ENCODE measurements at regions not wholly inside any gene's neighbourhood (a gene's known extent, or its start where the extent isn't known, plus 50 kb on each side); places are given as distances from the start of the nearest gene placed in this dataset.

- no peak for DNase-seq (ENCODE audit: low read depth in 3 of 3, low spot score in 1 of 3)
Measured at GRCh38 chr5:3811116-3811515, 215.5 kb downstream of the IRX1 start.

GRCh38 chr5:3818624-3819023 lies 223.0 kb downstream of the IRX1 start:
- DNase-seq (ENCODE audit: low read depth in 3 of 3, low spot score in 1 of 3), result no peak

GRCh38 chr5:3825531-3826451 lies 230.2 kb downstream of the IRX1 start:
- DNase-seq (ENCODE audit: low read depth in 3 of 3, low spot score in 1 of 3), result no peak

GRCh38 chr5:3827624-3828023 lies 232.0 kb downstream of the IRX1 start:
- no peak for DNase-seq (ENCODE audit: low read depth in 3 of 3, low spot score in 1 of 3)

GRCh38 chr5:3828761-3829160 lies 233.1 kb downstream of the IRX1 start:
- no peak for DNase-seq (ENCODE audit: low read depth in 3 of 3, low spot score in 1 of 3)

- no peak for DNase-seq (ENCODE audit: low read depth in 3 of 3, low spot score in 1 of 3)
Measured at GRCh38 chr5:3833566-3833965, 237.9 kb downstream of the IRX1 start.

- DNase-seq (ENCODE audit: low read depth in 3 of 3, low spot score in 1 of 3), result no peak
Measured at GRCh38 chr5:3835811-3836210, 240.2 kb downstream of the IRX1 start.

GRCh38 chr5:3836528-3836927 lies 240.9 kb downstream of the IRX1 start:
- no peak for DNase-seq (ENCODE audit: low read depth in 3 of 3, low spot score in 1 of 3)

GRCh38 chr5:3837506-3837905 lies 241.9 kb downstream of the IRX1 start:
- DNase-seq (ENCODE audit: low read depth in 3 of 3, low spot score in 1 of 3), result no peak

GRCh38 chr5:3839151-3839550 lies 243.5 kb downstream of the IRX1 start:
- DNase-seq (ENCODE audit: low read depth in 3 of 3, low spot score in 1 of 3), result no peak

- DNase-seq (ENCODE audit: low read depth in 3 of 3, low spot score in 1 of 3), result no peak
Measured at GRCh38 chr5:3842591-3842990, 247.0 kb downstream of the IRX1 start.

- no peak for DNase-seq (ENCODE audit: low read depth in 3 of 3, low spot score in 1 of 3)
Measured at GRCh38 chr5:3843706-3844105, 248.1 kb downstream of the IRX1 start.

GRCh38 chr5:3844266-3844665 lies 248.6 kb downstream of the IRX1 start:
- DNase-seq (ENCODE audit: low read depth in 3 of 3, low spot score in 1 of 3), result no peak

GRCh38 chr5:3845230-3845629 lies 249.6 kb downstream of the IRX1 start:
- no peak for DNase-seq (ENCODE audit: low read depth in 3 of 3, low spot score in 1 of 3)

GRCh38 chr5:3852161-3852916 lies 256.7 kb downstream of the IRX1 start:
- DNase-seq (ENCODE audit: low read depth in 3 of 3, low spot score in 1 of 3), result no peak

GRCh38 chr5:3853362-3853761 lies 257.7 kb downstream of the IRX1 start:
- no peak for DNase-seq (ENCODE audit: low read depth in 3 of 3, low spot score in 1 of 3)

GRCh38 chr5:3854188-3854821 lies 258.7 kb downstream of the IRX1 start:
- no peak for DNase-seq (ENCODE audit: low read depth in 3 of 3, low spot score in 1 of 3)

GRCh38 chr5:3856036-3856435 lies 260.4 kb downstream of the IRX1 start:
- no peak for DNase-seq (ENCODE audit: low read depth in 3 of 3, low spot score in 1 of 3)

- DNase-seq (ENCODE audit: low read depth in 3 of 3, low spot score in 1 of 3), result no peak
Measured at GRCh38 chr5:3858524-3858923, 262.9 kb downstream of the IRX1 start.

- DNase-seq (ENCODE audit: low read depth in 3 of 3, low spot score in 1 of 3), result no peak
Measured at GRCh38 chr5:3862906-3863305, 267.3 kb downstream of the IRX1 start.

- no peak for DNase-seq (ENCODE audit: low read depth in 3 of 3, low spot score in 1 of 3)
Measured at GRCh38 chr5:3875144-3875543, 279.5 kb downstream of the IRX1 start.

- DNase-seq (ENCODE audit: low read depth in 3 of 3, low spot score in 1 of 3), result no peak
Measured at GRCh38 chr5:3878267-3878666, 282.6 kb downstream of the IRX1 start.
